Stimulated activated CD8-positive, alpha-beta memory T cell treated with anti-CD3 and anti-CD28 coated beads, Interleukin-15, amount 100 ng/mL, for 24 hours (primary cell): ENCODE measurements at regions not wholly inside any gene's neighbourhood (a gene's known extent, or its start where the extent isn't known, plus 50 kb on each side); places are given as distances from the start of the nearest gene placed in this dataset.
"Not testable (repeated sequence)": the region's sequence is repeated elsewhere in the genome, so short reads cannot be mapped to it uniquely, and the experiment has no call there.

Source experiments
- DNase-seq: peaks from one replicate; pipeline ENCODE4 v3.0.0-alpha.2; 2020; ENCODE audit warnings: low read depth

- DNase-seq: no peak
Observed at GRCh38 chr5:18736051-18736398, 1101.8 kb downstream of the TAF11L14 start.

DNA sequence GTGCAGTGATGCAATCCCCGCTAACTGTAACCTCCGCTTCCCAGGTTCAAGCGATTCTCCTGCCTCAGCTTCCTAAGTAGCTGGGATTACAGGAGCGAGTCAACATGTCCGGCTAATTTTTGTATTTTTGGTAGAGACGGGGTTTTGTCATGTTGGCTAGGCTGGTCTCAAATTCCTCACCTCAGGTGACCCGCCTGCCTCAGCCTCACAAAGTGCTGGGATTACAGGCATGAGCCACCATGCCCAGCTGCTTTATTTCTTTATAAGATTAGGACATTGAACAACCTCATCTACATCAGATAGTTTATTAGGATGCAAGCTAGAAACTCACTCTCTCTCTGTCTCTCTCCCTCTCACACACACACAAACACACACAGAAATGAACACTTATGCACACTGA is 1102.5 kb downstream of the TAF11L14 start:
- DNase-seq: not testable (repeated sequence)

DNA sequence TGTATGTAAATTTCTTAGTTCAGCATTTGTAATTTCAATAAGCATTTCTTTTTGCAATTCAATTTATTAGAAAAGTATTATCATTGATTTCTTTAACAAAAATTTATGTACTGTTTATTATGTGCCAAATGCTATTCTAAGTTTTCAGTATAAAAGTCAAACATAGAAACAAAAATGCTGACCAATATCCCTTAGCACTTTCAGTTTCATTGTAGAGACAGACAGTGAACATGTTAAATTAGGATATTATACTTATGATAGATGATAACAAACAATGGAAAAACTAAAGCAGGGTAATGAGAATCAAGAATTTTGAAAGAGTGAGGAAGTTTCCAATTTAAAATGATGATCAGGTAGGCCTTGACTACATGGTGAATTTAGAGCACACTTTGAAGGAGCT is 1106.0 kb downstream of the TAF11L14 start:
- DNase-seq: no peak

DNA sequence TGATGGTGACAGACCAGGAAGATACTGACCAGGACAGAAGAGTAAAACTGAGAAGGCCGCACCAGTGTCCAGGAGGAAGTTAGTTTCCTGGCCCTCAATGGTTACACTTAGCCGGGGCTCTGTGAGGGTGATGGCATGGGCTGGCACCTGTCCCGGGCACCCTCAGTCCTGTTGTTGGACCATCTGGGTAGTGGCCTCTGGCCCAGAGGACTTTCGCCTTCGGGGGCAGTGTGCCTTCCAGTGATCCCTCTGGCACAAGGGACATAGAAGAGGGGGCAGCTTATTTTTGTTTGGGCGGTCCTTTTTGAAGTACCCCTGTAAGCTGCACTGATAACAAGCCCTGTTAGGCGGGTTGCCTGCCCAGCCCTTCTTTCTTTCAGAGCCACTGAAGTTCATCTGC is 1108.6 kb downstream of the TAF11L14 start:
- no peak for DNase-seq

GRCh38 chr5:18744441-18744840 is 1110.2 kb downstream of the TAF11L14 start:
- no peak for DNase-seq

DNA sequence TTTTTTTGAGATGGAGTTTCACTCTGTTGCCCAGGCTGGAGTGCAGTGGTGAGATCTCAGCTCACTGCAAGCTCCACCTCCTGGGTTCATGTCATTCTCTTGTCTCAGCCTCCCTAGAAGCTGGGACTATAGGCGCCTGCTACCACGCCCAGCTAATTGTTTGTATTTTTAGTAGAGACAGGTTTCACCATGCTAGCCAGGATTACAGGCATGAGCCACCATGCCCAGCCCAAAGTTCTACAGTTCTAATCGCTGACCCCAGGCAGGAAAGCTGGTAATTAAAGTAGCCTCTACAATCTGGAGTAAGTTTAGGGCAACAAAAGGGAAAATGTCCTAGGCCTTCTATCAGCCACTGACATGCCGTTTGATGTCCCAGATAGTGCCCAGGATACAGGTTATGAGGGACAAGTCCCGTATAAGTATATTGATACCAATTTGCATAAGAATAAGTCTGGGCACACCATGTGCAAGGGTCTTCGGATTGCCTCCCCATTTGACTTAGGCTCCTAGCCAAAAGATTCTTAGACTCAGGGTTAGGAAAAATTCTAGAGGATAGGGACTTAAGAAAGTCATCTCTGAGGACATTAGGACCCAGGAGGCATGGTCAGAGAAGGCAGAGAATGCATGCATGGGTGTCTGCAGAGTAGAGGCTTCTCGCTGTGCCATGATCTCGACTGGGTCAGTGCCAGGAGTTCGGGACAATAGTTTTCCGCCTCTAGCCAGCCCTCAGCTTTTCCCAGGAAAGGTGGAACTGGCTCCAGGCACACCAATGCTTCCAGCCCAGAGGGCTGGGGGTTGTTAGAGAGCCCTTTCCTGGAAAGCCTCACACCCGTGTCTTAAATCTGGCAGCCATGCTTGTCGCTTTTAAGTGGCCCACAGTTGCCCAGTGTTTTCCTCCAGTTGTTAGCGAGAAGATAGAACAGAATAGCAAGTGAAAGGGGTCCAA is 1111.1 kb downstream of the TAF11L14 start:
- DNase-seq: no peak

GRCh38 chr5:18745988-18746615 is 1111.8 kb downstream of the TAF11L14 start:
- DNase-seq: no peak

GRCh38 chr5:18749763-18750162 is 1115.5 kb downstream of the TAF11L14 start:
- no peak for DNase-seq

- no peak for DNase-seq
Observed at GRCh38 chr5:18752317-18752716, 1118.1 kb downstream of the TAF11L14 start.

GRCh38 chr5:18754201-18754600 is 1119.9 kb downstream of the TAF11L14 start:
- DNase-seq: no peak

DNA sequence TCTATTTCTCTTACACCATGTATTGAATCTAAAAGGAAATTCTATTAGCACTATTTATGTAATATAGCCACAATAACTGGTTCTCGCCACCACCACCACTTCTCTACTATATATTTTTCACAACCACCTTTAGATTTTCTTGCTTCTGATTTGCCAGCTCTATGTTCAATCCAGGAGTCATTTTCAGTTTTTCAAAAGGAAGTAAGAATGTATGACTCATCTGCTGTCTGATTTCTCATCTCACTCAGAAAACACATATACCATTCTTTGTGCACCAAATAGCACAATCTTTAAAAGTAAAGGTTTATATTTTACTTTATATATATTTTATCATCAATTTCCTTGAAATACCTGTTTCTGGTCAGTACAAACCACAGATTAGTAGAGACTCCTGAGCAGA is 1127.5 kb downstream of the TAF11L14 start:
- DNase-seq: no peak

- DNase-seq: no peak
Observed at GRCh38 chr5:18764161-18764560, 1129.9 kb downstream of the TAF11L14 start.

GRCh38 chr5:18765304-18765703 is 1131.0 kb downstream of the TAF11L14 start:
- DNase-seq: no peak

GRCh38 chr5:18771097-18771610 is 1136.9 kb downstream of the TAF11L14 start:
- DNase-seq: no peak

DNA sequence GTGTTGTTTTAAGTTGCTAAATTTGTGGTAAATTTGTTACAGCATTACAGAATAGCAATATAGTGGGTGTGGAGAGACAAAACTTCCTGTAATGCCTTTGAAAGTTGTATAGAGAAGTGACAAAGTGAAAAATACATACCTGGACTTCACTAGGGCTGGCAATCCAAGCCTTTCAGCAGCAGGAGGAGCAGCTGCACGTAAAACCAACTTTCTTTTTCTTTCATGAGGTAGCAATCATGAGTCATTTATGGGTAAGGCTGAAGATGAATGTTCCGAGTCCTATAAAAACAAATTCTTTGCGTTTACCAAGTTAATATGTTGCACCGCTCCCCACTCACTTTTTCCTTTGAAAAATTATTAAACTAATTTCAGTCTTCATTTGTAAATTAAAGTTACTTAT is 1138.2 kb downstream of the TAF11L14 start:
- DNase-seq: no peak

GRCh38 chr5:18778225-18778624 is 1144.0 kb downstream of the TAF11L14 start:
- no peak for DNase-seq

GRCh38 chr5:18789218-18789998 is 1155.1 kb downstream of the TAF11L14 start:
- no peak for DNase-seq

DNA sequence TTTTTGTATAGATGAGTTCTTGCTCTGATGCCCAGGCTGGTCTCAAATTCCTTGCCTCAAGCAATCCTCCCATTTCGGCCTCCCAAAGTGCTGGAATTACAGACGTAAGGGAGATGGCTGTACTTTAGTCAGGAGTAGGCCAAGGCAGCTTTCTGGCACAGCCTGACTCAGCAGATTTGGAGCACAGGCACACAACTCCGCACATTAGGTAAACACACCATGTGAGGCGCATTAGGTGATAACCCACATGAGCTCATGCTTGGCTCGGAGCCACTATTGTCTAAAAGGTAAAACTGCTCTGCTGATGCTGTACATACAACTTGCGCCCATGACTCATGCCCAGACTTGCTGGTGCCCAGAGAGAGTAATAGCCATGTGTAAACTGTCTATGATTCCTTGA is 1157.9 kb downstream of the TAF11L14 start:
- DNase-seq: no peak

DNA sequence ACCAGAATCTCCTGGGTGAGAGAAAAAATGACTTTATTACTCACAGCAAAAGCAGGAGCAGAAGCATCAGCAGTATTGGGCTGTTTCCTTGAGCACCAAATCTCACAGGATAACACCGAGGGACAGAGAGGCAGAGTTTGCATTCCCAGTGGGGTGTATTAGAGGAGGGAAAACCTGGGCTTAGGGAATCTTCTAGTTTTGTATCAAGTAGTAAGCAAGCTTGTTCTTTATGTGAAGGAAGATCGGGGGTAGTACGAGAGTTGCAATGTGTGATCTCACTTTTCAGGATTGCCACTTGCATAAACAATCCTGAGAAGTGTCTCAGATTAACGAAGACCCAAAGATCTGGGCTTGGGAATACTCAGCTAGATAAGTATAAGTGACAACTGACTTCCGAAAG is 1163.0 kb downstream of the TAF11L14 start:
- DNase-seq: no peak

- DNase-seq: no peak
Observed at GRCh38 chr5:18798058-18798457, 1163.8 kb downstream of the TAF11L14 start.

DNA sequence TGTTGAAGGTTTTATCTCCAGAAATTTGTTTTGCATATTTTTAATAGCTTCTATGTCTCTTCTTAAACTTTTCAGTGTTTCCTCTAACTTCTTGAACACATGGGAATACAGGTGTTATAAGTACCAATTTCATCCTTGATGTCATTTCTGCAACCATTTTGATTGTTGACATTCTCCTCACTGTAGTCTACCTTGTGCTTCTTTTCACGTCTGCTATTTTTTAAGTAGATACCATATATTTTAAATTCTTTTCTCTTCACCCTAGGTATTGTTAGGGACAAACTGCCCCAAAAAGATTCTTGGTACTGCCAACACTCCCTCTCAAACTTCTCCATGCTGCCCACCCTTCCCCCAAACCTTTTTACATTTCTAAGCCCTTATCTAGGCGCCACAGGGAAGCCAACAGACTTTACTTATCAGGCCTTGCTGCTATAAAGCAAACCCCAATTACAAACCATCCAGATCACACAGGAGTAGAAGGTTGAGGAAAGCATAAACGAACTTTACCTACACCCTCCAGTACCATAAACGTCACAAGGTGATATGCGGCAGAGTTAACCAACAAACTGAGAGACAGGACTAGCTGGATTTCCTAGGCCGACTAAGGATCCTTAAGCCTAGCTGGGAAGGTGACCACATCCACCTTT is 1165.3 kb downstream of the TAF11L14 start:
- DNase-seq: no peak
